Astrocyte of the cerebellum (primary cell): ENCODE measurements at regions not wholly inside any gene's neighbourhood (a gene's known extent, or its start where the extent isn't known, plus 50 kb on each side); places are given as distances from the start of the nearest gene placed in this dataset.

Experiments used
- DNase-seq: peaks from one replicate; pipeline ENCODE4 v3.0.0-alpha.2; 2011; ENCODE audit warnings: low read depth
- H3K4me3 ChIP-seq: 2 replicates; pipeline ENCODE4 v1.5.1; 2011; ENCODE audit warnings: mild to moderate bottlenecking, low read depth, low read length, moderate library complexity
- CTCF ChIP-seq: IDR thresholded peaks from 2 replicates; pipeline ENCODE4 v1.5.1; 2012; ENCODE audit warnings: low read length, low read depth, moderate library complexity, mild to moderate bottlenecking; ENCODE audit errors: missing control alignments
- in situ Hi-C: cut with HindIII; loops from 2 replicates; pipeline ENCODE4 v1.10.0; 2017; ENCODE audit warnings: low sequenced_read_pairs

- H3K4me3 ChIP-seq, result no peak overlapping the region
- DNase-seq, result no peak
- in situ Hi-C loops, result no loop called here
- TF ChIP-seq CTCF, result no peak
Measured at GRCh38 chr19:28948566-28948965, 264.4 kb downstream of the UQCRFS1 start.

GRCh38 chr19:28948026-28948425 lies 264.9 kb downstream of the UQCRFS1 start:
- no peak overlapping the region for H3K4me3 ChIP-seq
- in situ Hi-C loops, result no loop called here

GRCh38 chr19:28943651-28944050 lies 269.3 kb downstream of the UQCRFS1 start:
- DNase-seq, result no peak
- in situ Hi-C loops, result no loop called here
- TF ChIP-seq CTCF, result no peak
- no peak overlapping the region for H3K4me3 ChIP-seq

More at GRCh38 chr19:28948026-28948425, 264.9 kb downstream of the UQCRFS1 start:
- TF ChIP-seq CTCF, result no peak
- no peak for DNase-seq

GRCh38 chr19:28941833-28942232 lies 271.1 kb downstream of the UQCRFS1 start:
- H3K4me3 ChIP-seq, result no peak overlapping the region
- no peak for TF ChIP-seq CTCF
- in situ Hi-C loops, result no loop called here
- no peak for DNase-seq

- no peak for DNase-seq
- H3K4me3 ChIP-seq, result no peak overlapping the region
- no peak for TF ChIP-seq CTCF
- in situ Hi-C loops, result no loop called here
Measured at GRCh38 chr19:28940751-28941500, 272.0 kb downstream of the UQCRFS1 start.

- DNase-seq, result no peak
- H3K4me3 ChIP-seq, result no peak overlapping the region
- in situ Hi-C loops, result no loop called here
- TF ChIP-seq CTCF, result no peak
Measured at GRCh38 chr19:28939236-28939635, 273.7 kb downstream of the UQCRFS1 start.
